Neural crest cell (in vitro differentiated cells): ENCODE measurements at regions not wholly inside any gene's neighbourhood (a gene's known extent, or its start where the extent isn't known, plus 50 kb on each side); places are given as distances from the start of the nearest gene placed in this dataset.

ENCODE experiments used
- DNase-seq: peaks from one replicate; pipeline ENCODE4 v3.0.0; 2021; ENCODE audit warnings: low read depth, mixed read lengths, low spot score
- H3K27ac Mint-ChIP-seq: one replicate; pipeline ENCODE4 v1.8.0; 2021; ENCODE audit warnings: mild to moderate bottlenecking, mixed read lengths; ENCODE audit not compliant: unreplicated experiment
- H3K27me3 Mint-ChIP-seq: 2 replicates; pipeline ENCODE4 v1.8.0; 2021; ENCODE audit warnings: low read depth, mild to moderate bottlenecking, mixed read lengths
- H3K36me3 Mint-ChIP-seq: 2 replicates; pipeline ENCODE4 v1.8.0; 2021; ENCODE audit warnings: low read depth, mild to moderate bottlenecking, mixed read lengths
- H3K4me1 Mint-ChIP-seq: 2 replicates; pipeline ENCODE4 v1.8.0; 2021; ENCODE audit warnings: mixed read lengths
- H3K4me3 Mint-ChIP-seq: one replicate; pipeline ENCODE4 v1.8.0; 2021; ENCODE audit warnings: mild to moderate bottlenecking, mixed read lengths
- H3K9me3 Mint-ChIP-seq: 2 replicates; pipeline ENCODE4 v1.8.0; 2021; ENCODE audit warnings: mixed read lengths
- CTCF ChIP-seq: fragments of 200-600 bp; sonication (generic); conservative IDR thresholded peaks from 2 replicates; pipeline ENCODE4 v1.5.0; 2021; ENCODE audit warnings: antibody characterized with exemption, mild to moderate bottlenecking

GRCh38 chr2:160581035-160581434, 87.4 kb upstream of the RBMS1 start:
- Mint-ChIP-seq H3K36me3 (no peaks in the 10 kb centered on the region), H3K27me3 (no peaks in the 10 kb centered on the region), H3K4me1 (peaks cover 34% of the 10 kb centered on the region), H3K9me3 (peaks cover 5% of the 10 kb centered on the region), H3K4me3 (no peak overlapping the region), H3K27ac (no peak overlapping the region)
- no peak for TF ChIP-seq CTCF
- no peak for DNase-seq

GRCh38 chr2:160581448-160581847, 87.8 kb upstream of the RBMS1 start:
- Mint-ChIP-seq H3K36me3 (no peaks in the 10 kb centered on the region), H3K27me3 (no peaks in the 10 kb centered on the region), H3K4me1 (peaks cover 35% of the 10 kb centered on the region), H3K4me3 (no peak overlapping the region), H3K9me3 (peaks cover 10% of the 10 kb centered on the region), H3K27ac (no peak overlapping the region)
- no peak for DNase-seq
- TF ChIP-seq CTCF = no peak

- Mint-ChIP-seq H3K4me3 (no peak overlapping the region), H3K9me3 (peaks cover 10% of the 10 kb centered on the region), H3K4me1 (peaks cover 35% of the 10 kb centered on the region), H3K27ac (no peak overlapping the region), H3K36me3 (no peaks in the 10 kb centered on the region), H3K27me3 (no peaks in the 10 kb centered on the region)
- no peak for DNase-seq
- TF ChIP-seq CTCF = no peak
Measured at GRCh38 chr2:160582081-160582480, 88.5 kb upstream of the RBMS1 start.

GRCh38 chr2:160582490-160583145, 89.0 kb upstream of the RBMS1 start:
- H3K36me3 Mint-ChIP-seq = no peaks in the 10 kb centered on the region
- no peak for DNase-seq
- peaks cover 7% of the 10 kb centered on the region for H3K9me3 Mint-ChIP-seq
- H3K4me3 Mint-ChIP-seq = peak overlapping the region; percentile 3
- no peak overlapping the region for H3K27ac Mint-ChIP-seq
- no peak for TF ChIP-seq CTCF
- no peaks in the 10 kb centered on the region for H3K27me3 Mint-ChIP-seq
- H3K4me1 Mint-ChIP-seq = peaks cover 35% of the 10 kb centered on the region

DNA sequence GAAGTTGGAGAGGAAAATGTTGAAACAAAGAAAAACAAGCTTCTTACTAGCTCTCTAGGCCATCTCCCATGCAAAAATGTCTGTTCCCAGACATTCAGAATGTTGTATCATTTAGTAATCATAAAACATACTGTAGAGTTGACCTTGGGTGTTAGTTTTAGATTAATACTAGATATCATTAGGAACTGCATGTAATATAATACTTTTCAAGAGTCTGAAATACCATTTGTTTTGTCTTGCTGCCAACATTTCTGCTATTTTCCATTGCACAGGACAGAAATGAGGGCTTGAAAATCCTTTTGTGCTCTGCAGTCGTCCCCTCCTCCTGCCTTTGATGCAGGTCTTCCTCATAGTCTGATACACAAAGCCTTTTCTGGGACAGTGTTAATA, 89.5 kb upstream of the RBMS1 start:
- Mint-ChIP-seq H3K9me3 (peaks cover 7% of the 10 kb centered on the region), H3K4me3 (no peak overlapping the region), H3K4me1 (peaks cover 35% of the 10 kb centered on the region), H3K27ac (peak overlapping the region; percentile 35), H3K36me3 (no peaks in the 10 kb centered on the region), H3K27me3 (no peaks in the 10 kb centered on the region)
- no peak for TF ChIP-seq CTCF
- no peak for DNase-seq
